ENCODE measurements at regions not wholly inside any gene's neighbourhood (a gene's known extent, or its start where the extent isn't known, plus 50 kb on each side); places are given as distances from the start of the nearest gene placed in this dataset.

GRCh38 chr16:6988846-6989245, 343.8 kb upstream of the RBFOX1 start:
- no peak for DNase-seq

DNA sequence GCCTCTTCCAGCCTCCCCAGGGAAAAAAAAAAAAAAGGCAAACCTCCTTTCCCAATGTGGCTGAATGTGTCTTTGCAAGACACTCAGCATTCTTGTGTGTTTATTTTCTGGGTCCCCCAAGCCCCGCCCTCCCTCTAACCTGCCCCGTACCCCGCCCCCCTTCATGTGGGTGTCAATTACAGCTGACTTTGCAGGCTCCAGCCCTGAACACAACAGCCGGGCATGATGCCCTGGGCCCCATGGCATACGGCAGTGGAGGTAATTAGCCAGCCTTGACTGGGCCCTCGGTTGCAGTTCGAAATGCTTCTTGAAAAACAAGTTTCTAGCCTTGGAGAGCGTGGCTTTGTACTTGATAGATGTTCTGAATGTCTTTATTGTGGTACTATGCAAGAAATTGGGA, 354.7 kb upstream of the RBFOX1 start:
- DNase-seq: no peak

- no peak for DNase-seq
These were observed 355.4 kb upstream of the RBFOX1 start for GRCh38 chr16:6977291-6977690.

DNA sequence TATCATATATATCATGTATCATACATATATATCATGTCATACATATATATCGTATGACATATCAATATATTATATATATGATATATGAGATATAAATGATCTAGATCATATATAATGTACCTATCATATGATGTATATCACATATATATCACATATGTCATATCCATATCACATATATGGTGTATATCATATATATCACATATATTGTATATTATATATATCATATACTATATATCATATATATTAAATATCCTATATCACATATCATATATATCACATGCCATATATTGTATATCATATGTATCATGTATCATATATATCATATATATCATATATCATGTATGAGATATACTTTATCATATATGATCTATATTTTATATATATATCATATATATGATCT, 355.9 kb upstream of the RBFOX1 start:
- DNase-seq: no peak

DNA sequence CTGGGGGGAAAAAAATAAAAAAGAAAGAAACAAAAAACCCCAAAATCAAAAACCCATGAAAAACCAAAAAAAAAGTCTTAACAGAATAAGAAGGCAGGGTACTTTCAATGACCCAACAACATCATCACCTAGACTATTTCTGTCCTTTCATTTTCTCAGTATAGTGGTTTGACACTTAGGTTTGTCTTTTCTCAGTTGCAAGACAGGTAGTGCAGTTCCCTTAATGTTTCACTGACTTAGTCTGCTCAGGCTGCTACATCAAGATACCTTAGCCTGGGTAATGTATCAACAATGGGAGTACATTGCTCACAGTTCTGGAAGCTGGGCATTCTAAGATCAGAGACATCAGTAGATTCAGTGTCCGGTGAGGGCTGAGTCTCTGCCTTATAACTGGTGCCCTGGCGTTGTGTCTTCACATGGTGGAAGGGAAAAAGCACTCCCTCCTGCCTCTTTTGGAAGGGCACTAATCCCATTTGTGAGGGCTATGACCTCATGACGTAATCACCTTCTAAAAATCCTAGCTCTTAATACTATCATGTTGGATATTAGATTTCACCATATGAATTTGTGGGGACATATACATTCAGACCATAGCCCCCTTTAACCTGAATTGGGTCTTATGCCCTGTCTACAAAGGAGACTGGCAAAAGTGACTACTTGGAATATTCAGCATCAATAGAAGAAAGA, 362.3 kb upstream of the RBFOX1 start:
- no peak for DNase-seq

DNA sequence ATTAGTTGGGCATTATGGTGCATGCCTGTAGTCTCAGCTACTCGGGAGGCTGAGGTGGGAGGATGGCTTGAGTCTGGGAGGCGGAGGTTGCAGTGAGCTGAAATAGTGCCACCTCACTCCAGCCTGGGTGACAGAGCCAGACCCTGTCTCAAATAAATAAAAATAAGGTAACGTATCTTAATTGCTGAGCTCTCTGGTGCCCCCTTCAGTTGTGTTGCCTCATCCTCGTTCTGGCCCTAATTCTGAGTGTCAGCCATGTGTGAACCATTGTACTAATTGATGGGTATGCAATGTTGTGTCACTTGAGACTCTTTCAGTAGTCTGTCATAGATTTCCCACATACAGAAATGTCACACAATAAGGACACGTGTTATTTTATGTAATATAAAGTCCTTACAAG, 363.1 kb upstream of the RBFOX1 start:
- no peak for DNase-seq

DNA sequence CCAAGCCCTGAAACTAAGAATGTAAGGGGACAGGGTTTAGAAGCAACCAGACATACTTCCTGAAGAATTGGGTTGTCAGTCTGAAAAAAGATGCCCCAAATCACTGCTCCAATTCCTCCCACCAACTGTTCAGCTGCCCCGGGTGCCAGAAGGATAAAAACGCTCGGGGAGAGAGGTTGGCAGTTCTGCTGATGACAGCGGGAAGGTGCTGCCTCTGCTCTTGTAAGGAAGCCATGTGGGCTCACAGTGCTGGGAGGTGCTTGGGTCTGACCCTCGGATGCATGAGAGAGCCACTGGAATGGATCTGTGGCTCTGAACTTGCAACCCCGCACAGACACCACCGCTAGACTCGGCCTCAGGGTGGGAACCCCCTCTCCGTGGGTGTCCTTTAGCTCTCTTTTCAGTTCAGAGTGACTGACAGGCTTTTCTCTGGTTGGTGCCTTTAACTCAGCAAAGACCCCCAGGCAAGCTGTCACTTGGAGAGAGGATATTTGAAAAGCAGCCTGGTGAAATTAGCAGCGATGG, 364.8 kb upstream of the RBFOX1 start:
- no peak for DNase-seq

DNA sequence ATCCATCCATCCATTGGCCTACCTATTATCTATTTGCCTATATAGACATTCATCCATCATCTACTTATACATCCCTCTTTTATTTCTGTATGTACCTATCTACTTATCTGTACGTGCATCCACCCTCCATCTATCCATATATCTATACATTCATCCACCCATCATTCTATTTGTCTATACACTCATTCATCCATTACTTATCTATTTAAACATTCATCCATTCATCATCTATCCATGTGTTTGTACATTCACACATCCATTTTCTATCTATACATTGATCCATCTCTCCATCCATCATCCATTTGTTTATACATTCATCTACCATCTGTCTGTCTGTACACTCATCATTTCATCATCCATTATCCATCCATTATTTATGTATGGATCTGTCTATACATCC, 365.7 kb upstream of the RBFOX1 start:
- DNase-seq: no peak

DNA sequence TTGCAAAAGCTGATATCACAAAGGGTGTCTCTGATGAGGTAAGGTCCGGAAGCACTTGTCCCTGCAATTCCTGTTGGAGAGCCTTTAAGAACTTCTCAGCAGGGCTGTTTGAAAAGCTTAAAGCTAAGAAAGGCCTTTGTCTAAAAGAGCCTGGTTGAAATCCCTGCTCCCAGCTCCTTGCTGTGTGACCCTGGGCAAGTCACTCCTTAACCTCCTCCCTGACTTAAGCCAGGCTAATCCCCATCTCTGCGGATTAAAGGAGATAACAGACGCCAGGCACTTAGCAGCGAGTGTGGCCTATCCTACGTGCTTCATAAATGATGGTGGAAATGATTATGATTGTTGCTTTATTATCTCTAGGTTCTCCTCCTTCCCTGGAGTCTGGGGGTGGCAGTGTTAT, 368.0 kb upstream of the RBFOX1 start:
- DNase-seq: no peak

DNA sequence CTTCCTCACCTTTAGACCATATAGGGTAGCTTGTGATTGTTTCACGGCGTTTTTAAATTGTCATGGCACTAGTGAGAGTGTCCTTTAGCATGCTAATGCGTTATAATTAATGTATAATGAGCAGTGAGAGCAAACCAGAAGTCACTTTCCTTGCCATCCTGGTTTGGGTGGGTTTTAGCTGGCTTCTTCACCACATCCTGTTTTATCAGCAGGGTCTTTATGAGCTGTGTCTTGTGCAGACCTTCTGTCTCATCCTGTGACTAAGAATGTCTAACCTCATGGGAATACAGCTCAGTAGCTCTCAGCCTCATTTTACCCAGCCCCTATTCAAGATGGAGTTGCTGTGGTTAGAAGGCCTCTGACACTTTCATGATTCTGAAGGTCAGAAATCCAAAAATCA, 370.9 kb upstream of the RBFOX1 start:
- DNase-seq: no peak

GRCh38 chr16:6958184-6958583, 374.5 kb upstream of the RBFOX1 start:
- DNase-seq: no peak

GRCh38 chr16:6957681-6958080, 375.0 kb upstream of the RBFOX1 start:
- DNase-seq: no peak

DNA sequence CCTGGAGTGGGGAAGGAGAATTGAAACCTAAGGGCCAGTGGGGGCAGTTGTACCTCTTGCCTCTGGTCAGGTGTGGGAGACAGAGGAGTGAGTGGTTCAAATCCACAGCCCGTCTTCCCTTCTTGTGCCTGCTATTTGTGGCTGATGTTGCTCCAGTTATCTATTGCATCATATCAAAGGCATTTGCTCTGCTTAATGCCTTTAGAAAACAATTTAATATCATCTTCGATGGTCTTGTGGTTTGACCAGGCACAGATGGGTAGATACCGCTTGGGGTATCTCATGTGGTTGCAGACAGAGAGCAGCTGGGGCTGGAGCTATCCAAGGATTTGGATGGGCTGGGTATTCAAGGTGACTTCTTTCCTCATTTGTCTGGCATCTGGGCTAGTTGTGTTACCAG, 376.1 kb upstream of the RBFOX1 start:
- no peak for DNase-seq

- no peak for DNase-seq
These were observed 377.3 kb upstream of the RBFOX1 start for GRCh38 chr16:6955303-6955702.

- DNase-seq: no peak
These were observed 383.4 kb upstream of the RBFOX1 start for GRCh38 chr16:6949240-6949639.

DNA sequence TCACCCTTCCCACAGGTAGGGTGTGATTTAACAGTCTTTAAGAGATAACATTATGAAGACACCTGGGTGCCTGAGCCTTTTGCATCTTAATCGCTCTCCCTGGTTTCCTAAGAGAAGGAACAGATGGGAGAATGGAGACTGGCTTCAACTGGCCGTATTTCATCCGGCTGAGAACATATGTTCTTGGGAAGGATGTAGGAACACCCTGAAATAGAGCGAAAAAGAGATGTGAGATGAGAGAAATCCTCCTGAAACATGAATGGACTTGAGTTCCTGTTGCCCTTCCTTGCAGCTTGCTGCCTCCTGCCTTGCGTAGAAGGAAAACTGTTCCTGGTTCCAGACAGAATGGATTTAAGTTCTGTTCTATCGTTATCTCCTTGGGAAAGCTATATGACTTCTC, 385.4 kb upstream of the RBFOX1 start:
- DNase-seq: no peak

- DNase-seq: no peak
These were observed 385.8 kb upstream of the RBFOX1 start for GRCh38 chr16:6946802-6947201.

DNA sequence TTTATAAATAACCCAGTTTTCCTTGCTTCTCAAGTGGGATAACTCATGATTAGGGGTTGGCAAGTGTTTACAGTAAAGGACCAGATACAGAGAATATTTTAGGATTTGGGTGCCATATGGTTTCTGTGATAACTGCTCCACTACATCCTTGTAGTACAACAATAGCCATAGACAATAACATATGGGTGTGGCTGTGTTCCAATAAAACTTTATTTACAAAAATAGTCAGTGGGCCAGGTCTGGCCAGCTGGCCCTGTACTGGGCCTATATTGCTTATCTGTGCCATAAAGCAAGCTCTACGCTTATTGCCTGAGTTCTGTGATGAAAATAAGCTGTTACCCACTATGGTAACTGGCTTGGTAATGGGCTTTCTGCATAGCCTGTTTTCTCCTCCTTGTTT, 386.5 kb upstream of the RBFOX1 start:
- no peak for DNase-seq

DNA sequence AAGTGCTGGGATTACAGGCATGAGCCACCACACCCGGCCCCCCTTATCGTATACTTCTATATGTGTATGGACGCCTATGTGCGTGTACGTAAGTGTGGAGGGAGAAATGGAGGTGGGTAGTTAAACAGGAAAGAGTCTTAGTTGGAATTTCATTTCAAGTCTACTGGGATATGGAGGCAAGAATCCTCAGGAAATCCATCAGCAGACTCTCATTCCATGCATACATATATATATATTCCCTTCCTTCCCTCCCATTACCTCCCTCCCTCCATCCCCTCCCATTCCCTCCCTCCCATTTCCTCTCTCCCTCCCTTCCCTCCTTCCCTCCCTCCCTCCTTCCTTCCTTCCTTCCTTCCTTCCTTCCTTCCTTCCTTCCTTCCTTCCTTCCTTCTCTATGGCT, 391.7 kb upstream of the RBFOX1 start:
- DNase-seq: no peak

DNA sequence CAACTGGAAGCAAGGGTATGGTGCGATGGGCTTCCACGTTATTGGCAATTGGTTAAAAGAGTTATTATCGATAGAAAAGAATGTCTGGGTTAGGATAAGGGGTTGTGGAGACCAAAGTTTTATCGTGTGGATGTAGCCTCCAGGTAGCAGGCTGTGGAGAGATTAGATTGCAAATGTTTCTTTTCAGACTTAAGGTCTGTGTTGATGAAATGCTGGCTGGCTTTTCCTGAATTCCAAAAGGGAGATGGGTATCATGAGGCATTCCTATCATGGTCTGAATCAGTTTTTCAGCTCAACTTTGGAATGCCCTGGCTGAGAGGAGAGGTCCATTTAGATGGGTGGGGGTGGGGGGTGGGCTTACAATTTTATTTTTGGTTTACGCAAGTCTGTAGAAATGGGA, 395.0 kb upstream of the RBFOX1 start:
- no peak for DNase-seq

- DNase-seq: no peak
These were observed 399.7 kb upstream of the RBFOX1 start for GRCh38 chr16:6932871-6933385.

GRCh38 chr16:6929868-6930267, 402.8 kb upstream of the RBFOX1 start:
- DNase-seq: no peak

GRCh38 chr16:6926762-6927161, 405.9 kb upstream of the RBFOX1 start:
- DNase-seq: no peak

DNA sequence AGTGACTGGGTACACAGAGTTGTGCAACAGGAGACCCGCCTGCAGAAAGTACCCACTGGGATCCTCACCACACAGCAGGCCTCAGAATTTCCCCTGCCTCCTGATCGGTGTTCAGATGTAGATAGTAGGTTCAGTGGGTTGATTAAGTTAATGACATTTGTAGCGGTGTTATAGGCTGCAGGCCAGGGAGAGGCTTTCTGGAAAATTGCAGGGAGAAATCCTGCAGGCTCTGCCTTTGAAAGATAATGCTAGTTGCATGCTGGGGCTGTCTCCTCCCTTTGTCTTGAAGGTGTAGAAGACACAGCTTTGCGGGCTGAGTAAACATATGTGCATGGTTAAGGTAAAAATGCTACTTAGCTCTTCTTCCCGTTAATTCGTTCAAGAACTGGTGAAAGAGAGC, 406.3 kb upstream of the RBFOX1 start:
- no peak for DNase-seq

DNA sequence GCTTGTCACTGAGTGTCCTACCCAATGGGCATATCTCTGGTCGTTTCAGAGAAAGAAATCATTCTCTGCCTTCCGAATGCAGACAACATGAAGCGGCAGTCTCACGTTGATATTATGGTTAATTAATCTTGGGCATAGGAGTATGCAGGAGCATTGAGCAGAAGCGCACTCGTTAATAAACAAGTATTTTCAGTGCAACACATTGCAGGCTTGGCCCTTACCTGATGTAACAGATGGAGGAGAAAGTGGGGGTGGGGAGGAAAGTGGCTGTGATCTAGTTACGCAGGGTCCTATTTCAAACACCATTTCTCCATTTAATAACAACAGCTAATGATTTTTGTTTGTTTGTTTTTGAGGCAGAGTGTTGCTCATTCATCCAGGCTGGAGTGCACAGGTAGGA, 414.0 kb upstream of the RBFOX1 start:
- DNase-seq: no peak

Measured in activated naive CD4-positive, alpha-beta T cell treated with anti-CD3 and anti-CD28 coated beads, Interleukin-2, amount 50 U/mL, for 16 hours (primary cell).